Mesodermal cell (in vitro differentiated cells): ENCODE measurements at regions not wholly inside any gene's neighbourhood (a gene's known extent, or its start where the extent isn't known, plus 50 kb on each side); places are given as distances from the start of the nearest gene placed in this dataset.
"Not testable (repeated sequence)": the region's sequence is repeated elsewhere in the genome, so short reads cannot be mapped to it uniquely, and the experiment has no call there.

Source experiments
- H3K27ac ChIP-seq: 2 replicates; pipeline ENCODE4 v1.7.0; 2013; ENCODE audit warnings: mild to moderate bottlenecking, low read depth, low read length, moderate library complexity; ENCODE audit not compliant: severe bottlenecking
- H3K36me3 ChIP-seq: 2 replicates; pipeline ENCODE4 v1.7.1; 2013; ENCODE audit warnings: mild to moderate bottlenecking, low read length, moderate library complexity; ENCODE audit not compliant: control insufficient read depth, insufficient read depth
- H3K4me1 ChIP-seq: one replicate; pipeline ENCODE4 v1.7.1; 2013; ENCODE audit warnings: mild to moderate bottlenecking, low read length; ENCODE audit not compliant: insufficient read depth, control insufficient read depth, poor library complexity, severe bottlenecking
- H3K4me3 ChIP-seq: 2 replicates; pipeline ENCODE4 v1.7.0; 2013; ENCODE audit warnings: low read length, control low read depth, mild to moderate bottlenecking; ENCODE audit not compliant: insufficient read depth, poor library complexity, severe bottlenecking; ENCODE audit errors: extremely low read depth
- H3K9me3 ChIP-seq: 2 replicates; pipeline ENCODE4 v1.7.1; 2013; ENCODE audit warnings: mild to moderate bottlenecking, low read length, moderate library complexity; ENCODE audit not compliant: control insufficient read depth
- WGBS, 2 experiments: methylation state at CpG; one replicate each; pipeline ENCODE4 v1.1.5; 2013; ENCODE audit warnings: missing lambda C conversion rate in 2 of 2; ENCODE audit not compliant: insufficient coverage in 2 of 2; 5-methylcytosine and 5-hydroxymethylcytosine counted together

DNA sequence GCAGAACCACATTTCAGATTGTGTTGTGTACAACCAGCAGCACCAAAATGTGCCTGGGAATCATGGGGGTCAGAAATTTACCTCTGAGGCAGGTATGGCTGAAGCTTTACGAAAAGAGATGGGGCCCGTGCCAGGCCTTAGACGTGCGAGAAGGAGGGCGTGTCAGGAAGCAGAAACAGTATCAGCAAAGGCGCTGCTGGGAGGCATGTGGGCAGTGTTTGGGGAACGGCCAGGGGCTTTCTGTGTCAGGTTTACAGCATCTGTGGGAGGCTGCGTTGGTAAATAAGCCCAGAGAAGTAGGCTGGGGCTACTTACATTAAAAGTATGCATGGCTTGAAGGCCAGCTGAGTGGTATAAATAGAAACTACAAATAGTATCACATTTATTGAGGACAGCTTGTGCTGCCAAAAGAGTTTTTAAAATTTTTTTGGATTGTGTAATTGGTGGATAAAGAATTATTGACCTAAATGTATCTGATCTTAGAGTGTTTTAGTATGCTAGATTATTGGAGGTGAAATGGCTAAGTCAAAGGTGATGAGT lies 120.5 kb upstream of the SIMC1 start:
- not testable (repeated sequence) for H3K9me3 ChIP-seq, H3K27ac ChIP-seq, H3K36me3 ChIP-seq, H3K4me3 ChIP-seq, H3K4me1 ChIP-seq
- WGBS, 2 experiments = no CpG with 5 or more reads among the region's 8 CpGs

GRCh38 chr5:176122361-176122760 lies 115.9 kb upstream of the SIMC1 start:
- H3K36me3 ChIP-seq, H3K4me1 ChIP-seq, H3K27ac ChIP-seq, H3K9me3 ChIP-seq, H3K4me3 ChIP-seq: not testable (repeated sequence)
- 100% methylated on average over 1 of the region's 2 CpGs; no CpG with 5 or more reads in 1 of the 2 experiments for WGBS, 2 experiments

- not testable (repeated sequence) for H3K36me3 ChIP-seq, H3K4me3 ChIP-seq, H3K4me1 ChIP-seq, H3K27ac ChIP-seq, H3K9me3 ChIP-seq
- WGBS, 2 experiments = 88 to 90% methylated on average over 6 to 9 of the region's 11 CpGs
Observed at GRCh38 chr5:176124120-176124519, 114.1 kb upstream of the SIMC1 start.

DNA sequence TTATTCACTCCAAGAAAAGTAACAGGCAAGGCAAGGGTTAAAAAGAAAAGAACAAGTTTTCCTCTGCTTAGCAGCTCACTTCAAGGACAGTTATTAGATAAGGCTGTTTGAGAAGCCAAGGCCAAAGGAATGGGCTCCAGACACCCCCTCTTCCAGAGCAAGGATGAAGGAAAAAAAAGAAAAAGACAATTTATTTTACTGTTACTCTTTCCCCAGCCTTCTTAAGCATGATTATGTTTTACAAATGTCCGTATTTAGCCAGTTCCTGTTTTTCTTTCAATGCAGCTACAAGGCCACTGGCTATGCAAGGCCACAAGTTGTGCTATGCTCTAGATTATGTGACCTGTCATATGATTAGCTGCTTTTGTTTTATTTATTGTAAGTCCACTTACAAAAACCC lies 106.5 kb upstream of the SIMC1 start:
- Histone ChIP-seq H3K9me3 (no peaks in the 10 kb centered on the region), H3K27ac (no peak overlapping the region), H3K4me3 (no peak overlapping the region), H3K36me3 (no peaks in the 10 kb centered on the region), H3K4me1 (peaks cover 7% of the 10 kb centered on the region)
- 86% methylated on average over 1 of the region's 1 CpG; no CpG with 5 or more reads in 1 of the 2 experiments for WGBS, 2 experiments

DNA sequence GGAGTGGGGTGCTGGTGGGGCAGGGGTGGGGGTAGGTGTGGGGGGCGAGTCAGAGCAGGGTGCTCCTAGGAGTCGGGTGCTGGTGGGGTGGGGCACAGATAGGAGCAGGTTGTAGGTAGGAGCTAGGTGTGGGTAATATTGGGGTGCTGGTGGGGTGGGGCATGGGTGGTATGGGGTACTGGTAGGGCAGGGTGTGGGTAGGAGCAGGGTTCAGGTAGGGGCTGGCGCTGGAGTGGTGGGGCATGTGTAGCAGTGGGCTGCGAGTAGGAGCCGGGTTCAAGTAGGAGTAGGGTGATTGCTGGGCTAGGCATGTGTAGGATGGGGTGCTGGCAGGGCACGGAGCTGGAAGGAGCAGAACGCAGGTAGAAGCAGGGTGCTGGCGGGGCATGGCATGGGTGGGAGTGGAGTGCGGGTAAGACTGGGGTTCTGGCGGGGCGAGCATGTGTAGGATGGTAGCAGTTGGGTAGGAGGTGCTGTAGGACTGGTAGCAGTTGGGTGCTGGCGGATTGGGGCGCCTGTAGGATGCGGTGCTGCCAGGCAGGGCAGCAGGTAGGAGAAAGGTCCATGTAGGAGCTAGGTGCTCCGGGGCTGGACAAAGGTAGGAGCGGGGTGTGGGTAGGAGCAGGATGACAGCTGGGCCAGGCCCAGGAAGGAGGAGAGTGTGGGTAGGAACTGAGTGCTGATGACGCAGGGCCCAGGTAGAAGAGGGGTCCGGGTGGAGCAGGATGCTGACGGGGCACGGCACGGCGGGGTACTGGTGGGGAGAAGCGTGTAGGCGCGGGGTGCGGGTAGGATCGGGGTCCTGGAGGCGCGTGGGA lies 105.5 kb upstream of the SIMC1 start:
- peaks cover 7% of the 10 kb centered on the region for H3K4me1 ChIP-seq
- 95 to 97% methylated on average over 21 to 25 of the region's 29 CpGs for WGBS, 2 experiments
- no peak overlapping the region for H3K27ac ChIP-seq
- H3K9me3 ChIP-seq = no peaks in the 10 kb centered on the region
- no peaks in the 10 kb centered on the region for H3K36me3 ChIP-seq
- H3K4me3 ChIP-seq = no peak overlapping the region

DNA sequence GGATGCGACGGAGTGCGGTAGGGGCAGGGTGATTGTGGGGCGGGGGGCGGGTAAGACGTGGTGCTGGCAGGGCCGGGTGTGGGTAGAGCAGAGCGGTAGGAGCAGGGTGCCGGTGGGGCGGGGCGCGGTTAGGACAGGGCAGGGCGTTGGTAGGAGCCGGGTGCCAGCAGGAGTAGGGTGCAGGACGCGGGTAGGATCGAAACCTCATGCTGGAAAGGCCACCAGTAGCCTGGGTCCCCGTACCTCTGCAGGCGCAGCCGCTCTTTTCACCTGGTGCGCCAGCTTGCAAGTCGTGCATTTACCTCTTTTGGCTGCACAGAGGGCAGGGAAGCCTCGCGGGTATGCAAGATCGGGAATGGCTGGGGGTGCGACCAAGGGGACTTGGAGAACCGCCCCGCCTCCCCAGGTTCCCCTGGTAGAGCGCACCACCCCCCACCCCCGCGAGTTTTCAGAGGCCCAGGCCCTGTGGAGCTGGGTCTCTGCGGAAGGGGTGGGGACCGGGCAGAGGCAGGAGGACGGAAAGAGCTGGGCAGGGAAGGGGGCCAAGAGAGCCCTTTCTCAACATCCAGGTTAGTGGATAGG lies 104.8 kb upstream of the SIMC1 start:
- 80 to 90% methylated on average over 18 to 27 of the region's 34 CpGs for WGBS, 2 experiments
- H3K9me3 ChIP-seq = no peaks in the 10 kb centered on the region
- H3K4me3 ChIP-seq = no peak overlapping the region
- no peaks in the 10 kb centered on the region for H3K36me3 ChIP-seq
- H3K27ac ChIP-seq = no peak overlapping the region
- peaks cover 7% of the 10 kb centered on the region for H3K4me1 ChIP-seq

- Histone ChIP-seq H3K9me3 (no peaks in the 10 kb centered on the region), H3K4me1 (peaks cover 7% of the 10 kb centered on the region), H3K4me3 (no peak overlapping the region), H3K36me3 (no peaks in the 10 kb centered on the region), H3K27ac (no peak overlapping the region)
- WGBS, 2 experiments = 65 to 71% methylated on average over 4 to 5 of the region's 15 CpGs
Observed at GRCh38 chr5:176133877-176134276, 104.3 kb upstream of the SIMC1 start.

GRCh38 chr5:176134529-176135223 lies 103.5 kb upstream of the SIMC1 start:
- Histone ChIP-seq H3K4me3 (no peak overlapping the region), H3K27ac (no peak overlapping the region), H3K36me3 (no peaks in the 10 kb centered on the region), H3K4me1 (peaks cover 7% of the 10 kb centered on the region), H3K9me3 (no peaks in the 10 kb centered on the region)
- WGBS, 2 experiments = 88 to 90% methylated on average over 11 to 16 of the region's 17 CpGs

DNA sequence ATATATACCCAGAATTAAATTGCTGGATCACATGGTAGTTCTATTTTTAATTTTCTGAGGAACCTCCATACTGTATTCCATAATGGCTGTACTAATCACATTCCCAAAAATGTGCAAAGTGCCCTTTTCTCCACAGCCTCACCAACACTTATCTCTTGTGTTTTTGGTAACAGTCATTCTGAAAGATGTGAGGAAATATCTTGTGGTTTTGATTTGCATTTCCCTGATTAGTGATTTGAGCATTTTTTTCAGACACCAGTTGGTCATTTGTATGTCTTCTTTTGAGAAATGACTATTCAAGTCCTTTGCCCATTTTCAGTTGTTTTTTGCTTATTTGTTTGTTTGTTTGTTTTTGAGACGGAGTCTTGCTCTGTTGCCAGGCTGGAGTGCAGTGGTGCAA lies 98.1 kb upstream of the SIMC1 start:
- H3K4me1 ChIP-seq, H3K4me3 ChIP-seq, H3K9me3 ChIP-seq, H3K36me3 ChIP-seq, H3K27ac ChIP-seq: not testable (repeated sequence)
- 40 to 100% methylated on average over 1 of the region's 1 CpG for WGBS, 2 experiments

GRCh38 chr5:176144508-176144907 lies 93.7 kb upstream of the SIMC1 start:
- 81% methylated on average over 2 of the region's 2 CpGs; no CpG with 5 or more reads in 1 of the 2 experiments for WGBS, 2 experiments

More at GRCh38 chr5:176144508-176144907, 93.7 kb upstream of the SIMC1 start:
- H3K4me3 ChIP-seq = no peak overlapping the region
- no peaks in the 10 kb centered on the region for H3K4me1 ChIP-seq
- H3K27ac ChIP-seq = no peak overlapping the region
- no peaks in the 10 kb centered on the region for H3K9me3 ChIP-seq
- H3K36me3 ChIP-seq = no peaks in the 10 kb centered on the region
